ENCODE measurements at regions not wholly inside any gene's neighbourhood (a gene's known extent, or its start where the extent isn't known, plus 50 kb on each side); places are given as distances from the start of the nearest gene placed in this dataset.

DNA sequence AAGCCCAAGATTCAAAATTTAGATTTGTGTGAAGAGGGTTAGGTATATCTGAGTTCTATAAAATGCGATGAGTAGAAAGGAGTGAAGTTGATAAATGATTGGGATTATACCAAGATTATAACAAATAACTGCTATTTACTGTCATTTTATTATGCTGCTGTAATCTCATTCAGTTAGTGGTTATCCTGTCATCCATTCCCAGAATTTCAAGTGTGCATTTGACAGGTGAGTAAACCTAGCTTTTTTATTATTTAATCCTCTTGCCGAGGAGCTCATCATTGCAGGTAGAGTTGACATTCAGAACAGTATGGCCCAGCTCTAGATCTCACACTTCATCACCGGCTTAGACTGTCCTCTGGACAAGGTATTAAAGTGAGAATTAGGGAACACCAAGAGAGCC, 1146.2 kb downstream of the CDH11 start:
- Histone ChIP-seq H4K8ac (ENCODE audit: low read depth, low read length) (no peak overlapping the region), H2BK5ac (ENCODE audit: low read length) (no peak overlapping the region), H3K4ac (ENCODE audit: low read length) (no peak overlapping the region), H3K4me1 (ENCODE audit: control insufficient read depth in 2 of 2, insufficient read depth in 1 of 2, low read depth in 1 of 2, low read length in 2 of 2) (peaks cover 3 to 5% of the 10 kb centered on the region in 2 donors), H3K79me1 (ENCODE audit: low read depth, low read length) (no peaks in the 10 kb centered on the region), H3K27me3 (ENCODE audit: control insufficient read depth in 3 of 3, insufficient read depth in 3 of 3, low read depth in 1 of 3, low read length in 3 of 3) (no peaks in the 10 kb centered on the region), H3K14ac (ENCODE audit: low read length) (no peak overlapping the region), H2BK12ac (ENCODE audit: low read length) (no peak overlapping the region), H3K23ac (ENCODE audit: low read depth, low read length, poor library complexity) (no peak overlapping the region), H2AK5ac (ENCODE audit: low read depth, low read length) (no peak overlapping the region), H3K27ac (replicated peaks; ENCODE audit: low read length) (no peak overlapping the region), H2AFZ (ENCODE audit: low read length) (no peak overlapping the region), H2BK15ac (ENCODE audit: low read length) (no peak overlapping the region), H3K36me3 (replicated peaks in 1 of 2; ENCODE audit: control insufficient read depth in 2 of 2, insufficient read depth in 2 of 2, low read length in 2 of 2) (no peaks in the 10 kb centered on the region), H3K18ac (ENCODE audit: low read length) (no peak overlapping the region), H2BK120ac (ENCODE audit: low read depth, low read length) (no peak overlapping the region), H3K4me3 (ENCODE audit: low read length in 2 of 2) (no peak overlapping the region), H3K9me3 (replicated peaks in 1 of 2; ENCODE audit: control insufficient read depth in 2 of 2, insufficient read depth in 1 of 2, low read depth in 1 of 2, low read length in 2 of 2) (no peaks in the 10 kb centered on the region), H4K91ac (ENCODE audit: low read depth, low read length, poor library complexity) (no peak overlapping the region), H3K9ac (ENCODE audit: low read depth, low read length, poor library complexity) (no peak overlapping the region), H3K4me2 (ENCODE audit: insufficient read depth, low read length, poor library complexity, severe bottlenecking) (no peak overlapping the region)
- WGBS, 2 donors (ENCODE audit: extremely low coverage in 2 of 2, insufficient read length in 2 of 2, insufficient replicate concordance in 1 of 2): 100% methylated on average over 1 of the region's 3 CpGs; no CpG with 5 or more reads in 1 of the 2 donors
- no peak for DNase-seq (ENCODE audit: low spot score)

DNA sequence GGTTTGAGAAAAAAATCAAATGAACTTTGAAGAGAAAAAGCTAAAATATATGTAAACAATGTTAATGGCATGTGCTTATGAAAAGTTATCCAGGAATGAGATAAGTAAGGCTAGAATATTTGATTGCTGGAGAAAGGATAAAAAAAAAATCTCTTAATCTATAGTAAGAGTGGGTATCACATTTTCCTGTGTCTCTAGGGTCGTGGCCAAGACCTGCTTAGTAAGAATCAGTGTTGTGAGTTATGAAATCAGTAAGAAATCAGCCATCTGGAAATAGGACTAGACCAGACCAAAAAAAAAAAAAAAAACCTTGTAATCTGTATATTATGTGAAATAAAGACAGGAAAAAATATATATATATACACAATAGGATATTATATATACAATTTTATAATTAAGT, 1153.9 kb downstream of the CDH11 start:
- H2BK120ac ChIP-seq (ENCODE audit: low read depth, low read length): no peak overlapping the region
- DNase-seq (ENCODE audit: low spot score): no peak
- no CpG with 5 or more reads among the region's 1 CpG for WGBS, 2 donors (ENCODE audit: extremely low coverage in 2 of 2, insufficient read length in 2 of 2, insufficient replicate concordance in 1 of 2)

DNA sequence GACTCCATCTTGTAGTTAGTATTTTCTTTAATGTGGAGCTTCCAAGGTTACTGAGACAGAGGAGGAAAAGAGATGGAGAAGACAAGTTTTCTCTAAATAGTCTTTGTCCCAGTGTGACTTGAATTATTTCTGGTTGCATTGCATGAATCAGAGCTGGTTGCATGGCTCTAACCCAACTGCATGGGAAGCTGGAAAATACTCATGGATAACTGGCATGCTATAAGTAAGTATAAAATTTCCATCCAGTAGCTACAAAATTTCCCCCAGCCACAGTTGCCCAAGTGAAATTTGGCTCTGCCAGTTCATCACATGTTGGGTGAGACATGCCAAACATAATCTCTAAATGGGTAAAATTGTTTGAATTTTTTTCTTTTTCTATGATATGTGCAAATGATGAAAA, 1161.5 kb downstream of the CDH11 start:
- Histone ChIP-seq H2BK15ac (ENCODE audit: low read length) (no peak overlapping the region), H3K9me3 (replicated peaks in 1 of 2; ENCODE audit: control insufficient read depth in 2 of 2, insufficient read depth in 1 of 2, low read depth in 1 of 2, low read length in 2 of 2) (no peaks in the 10 kb centered on the region), H3K23ac (ENCODE audit: low read depth, low read length, poor library complexity) (no peak overlapping the region), H3K4me1 (ENCODE audit: control insufficient read depth in 2 of 2, insufficient read depth in 1 of 2, low read depth in 1 of 2, low read length in 2 of 2) (no peaks in the 10 kb centered on the region), H2BK12ac (ENCODE audit: low read length) (no peak overlapping the region), H3K4me2 (ENCODE audit: insufficient read depth, low read length, poor library complexity, severe bottlenecking) (no peak overlapping the region), H4K8ac (ENCODE audit: low read depth, low read length) (no peak overlapping the region), H2BK120ac (ENCODE audit: low read depth, low read length) (no peak overlapping the region), H2AFZ (ENCODE audit: low read length) (no peak overlapping the region), H3K9ac (ENCODE audit: low read depth, low read length, poor library complexity) (no peak overlapping the region), H3K79me1 (ENCODE audit: low read depth, low read length) (no peaks in the 10 kb centered on the region), H2BK5ac (ENCODE audit: low read length) (no peak overlapping the region), H3K18ac (ENCODE audit: low read length) (no peak overlapping the region), H3K27me3 (ENCODE audit: control insufficient read depth in 3 of 3, insufficient read depth in 3 of 3, low read depth in 1 of 3, low read length in 3 of 3) (no peaks in the 10 kb centered on the region), H3K4ac (ENCODE audit: low read length) (no peak overlapping the region), H2AK5ac (ENCODE audit: low read depth, low read length) (no peak overlapping the region), H3K36me3 (replicated peaks in 1 of 2; ENCODE audit: control insufficient read depth in 2 of 2, insufficient read depth in 2 of 2, low read length in 2 of 2) (no peaks in the 10 kb centered on the region), H3K14ac (ENCODE audit: low read length) (no peak overlapping the region), H4K91ac (ENCODE audit: low read depth, low read length, poor library complexity) (no peak overlapping the region), H3K4me3 (ENCODE audit: low read length in 2 of 2) (no peak overlapping the region), H3K27ac (replicated peaks; ENCODE audit: low read length) (no peak overlapping the region)
- DNase-seq (ENCODE audit: low spot score): no peak

More for the DNA sequence above, 1153.9 kb downstream of the CDH11 start:
- Histone ChIP-seq H3K23ac (ENCODE audit: low read depth, low read length, poor library complexity) (no peak overlapping the region), H3K79me1 (ENCODE audit: low read depth, low read length) (no peaks in the 10 kb centered on the region), H3K14ac (ENCODE audit: low read length) (no peak overlapping the region), H2BK12ac (ENCODE audit: low read length) (no peak overlapping the region), H3K36me3 (replicated peaks in 1 of 2; ENCODE audit: control insufficient read depth in 2 of 2, insufficient read depth in 2 of 2, low read length in 2 of 2) (no peaks in the 10 kb centered on the region), H2AFZ (ENCODE audit: low read length) (no peak overlapping the region), H3K4me2 (ENCODE audit: insufficient read depth, low read length, poor library complexity, severe bottlenecking) (no peak overlapping the region), H3K18ac (ENCODE audit: low read length) (no peak overlapping the region), H2BK5ac (ENCODE audit: low read length) (no peak overlapping the region), H2AK5ac (ENCODE audit: low read depth, low read length) (no peak overlapping the region), H3K4ac (ENCODE audit: low read length) (no peak overlapping the region), H3K4me3 (ENCODE audit: low read length in 2 of 2) (no peak overlapping the region), H4K8ac (ENCODE audit: low read depth, low read length) (no peak overlapping the region), H3K27me3 (ENCODE audit: control insufficient read depth in 3 of 3, insufficient read depth in 3 of 3, low read depth in 1 of 3, low read length in 3 of 3) (no peaks in the 10 kb centered on the region), H2BK15ac (ENCODE audit: low read length) (no peak overlapping the region), H3K9ac (ENCODE audit: low read depth, low read length, poor library complexity) (no peak overlapping the region), H3K27ac (replicated peaks; ENCODE audit: low read length) (no peak overlapping the region), H3K4me1 (ENCODE audit: control insufficient read depth in 2 of 2, insufficient read depth in 1 of 2, low read depth in 1 of 2, low read length in 2 of 2) (no peaks in the 10 kb centered on the region), H4K91ac (ENCODE audit: low read depth, low read length, poor library complexity) (no peak overlapping the region), H3K9me3 (replicated peaks in 1 of 2; ENCODE audit: control insufficient read depth in 2 of 2, insufficient read depth in 1 of 2, low read depth in 1 of 2, low read length in 2 of 2) (no peaks in the 10 kb centered on the region)

DNA sequence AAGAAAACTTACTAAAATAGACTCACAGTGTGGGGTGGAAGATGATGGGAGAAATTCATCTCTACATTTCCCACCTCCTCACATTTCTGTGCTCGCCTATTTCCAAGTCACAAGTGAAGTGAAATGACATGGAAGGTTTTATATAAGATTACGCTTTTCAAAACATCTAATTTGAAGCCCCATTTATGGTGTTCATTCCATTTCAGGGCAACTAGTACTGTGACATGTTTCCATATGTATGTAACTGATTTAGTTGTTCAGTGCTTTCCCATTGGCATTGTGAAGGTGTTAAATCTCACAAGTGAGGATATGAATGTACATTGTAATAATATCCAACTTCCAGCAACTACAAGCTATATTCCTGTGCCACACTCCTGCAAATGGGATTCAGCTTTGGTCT, 1174.8 kb downstream of the CDH11 start:
- no peaks in the 10 kb centered on the region for H3K36me3 ChIP-seq (replicated peaks in 1 of 2; ENCODE audit: control insufficient read depth in 2 of 2, insufficient read depth in 2 of 2, low read length in 2 of 2)
- no peak overlapping the region for H2AFZ ChIP-seq (ENCODE audit: low read length)
- H4K8ac ChIP-seq (ENCODE audit: low read depth, low read length): no peak overlapping the region
- DNase-seq (ENCODE audit: low spot score): no peak
- H3K9me3 ChIP-seq (replicated peaks in 1 of 2; ENCODE audit: control insufficient read depth in 2 of 2, insufficient read depth in 1 of 2, low read depth in 1 of 2, low read length in 2 of 2): no peaks in the 10 kb centered on the region
- H3K27me3 ChIP-seq (ENCODE audit: control insufficient read depth in 3 of 3, insufficient read depth in 3 of 3, low read depth in 1 of 3, low read length in 3 of 3): no peaks in the 10 kb centered on the region
- no peak overlapping the region for H2BK5ac ChIP-seq (ENCODE audit: low read length)
- no peak overlapping the region for H2BK120ac ChIP-seq (ENCODE audit: low read depth, low read length)
- H2BK15ac ChIP-seq (ENCODE audit: low read length): no peak overlapping the region
- no peak overlapping the region for H3K4ac ChIP-seq (ENCODE audit: low read length)
- no peak overlapping the region for H3K23ac ChIP-seq (ENCODE audit: low read depth, low read length, poor library complexity)
- no peak overlapping the region for H4K91ac ChIP-seq (ENCODE audit: low read depth, low read length, poor library complexity)
- no peak overlapping the region for H3K18ac ChIP-seq (ENCODE audit: low read length)
- H3K4me1 ChIP-seq (ENCODE audit: control insufficient read depth in 2 of 2, insufficient read depth in 1 of 2, low read depth in 1 of 2, low read length in 2 of 2): no peaks in the 10 kb centered on the region
- no peak overlapping the region for H2BK12ac ChIP-seq (ENCODE audit: low read length)
- WGBS, 2 donors (ENCODE audit: extremely low coverage in 2 of 2, insufficient read length in 2 of 2, insufficient replicate concordance in 1 of 2): no CpG with 5 or more reads among the region's 2 CpGs
- no peak overlapping the region for H3K14ac ChIP-seq (ENCODE audit: low read length)
- no peak overlapping the region for H3K27ac ChIP-seq (replicated peaks; ENCODE audit: low read length)
- no peaks in the 10 kb centered on the region for H3K79me1 ChIP-seq (ENCODE audit: low read depth, low read length)
- H3K9ac ChIP-seq (ENCODE audit: low read depth, low read length, poor library complexity): no peak overlapping the region
- H3K4me3 ChIP-seq (ENCODE audit: low read length in 2 of 2): no peak overlapping the region
- H2AK5ac ChIP-seq (ENCODE audit: low read depth, low read length): no peak overlapping the region
- H3K4me2 ChIP-seq (ENCODE audit: insufficient read depth, low read length, poor library complexity, severe bottlenecking): no peak overlapping the region
